ENCODE measurements at regions not wholly inside any gene's neighbourhood (a gene's known extent, or its start where the extent isn't known, plus 50 kb on each side); places are given as distances from the start of the nearest gene placed in this dataset.

GRCh38 chr12:20189767-20190166, 178.6 kb upstream of the PDE3A start:
- no peak for DNase-seq (ENCODE audit: low spot score)

- DNase-seq (ENCODE audit: low spot score): no peak
These were observed 174.2 kb upstream of the PDE3A start for GRCh38 chr12:20194171-20194570.

GRCh38 chr12:20196767-20197166, 171.6 kb upstream of the PDE3A start:
- no peak for DNase-seq (ENCODE audit: low spot score)

GRCh38 chr12:20197411-20197810, 170.9 kb upstream of the PDE3A start:
- no peak for DNase-seq (ENCODE audit: low spot score)

- no peak for DNase-seq (ENCODE audit: low spot score)
These were observed 168.6 kb upstream of the PDE3A start for GRCh38 chr12:20199780-20200179.

- DNase-seq (ENCODE audit: low spot score): no peak
These were observed 166.6 kb upstream of the PDE3A start for GRCh38 chr12:20201733-20202132.

- no peak for DNase-seq (ENCODE audit: low spot score)
These were observed 162.5 kb upstream of the PDE3A start for GRCh38 chr12:20205854-20206253.

GRCh38 chr12:20206410-20206809, 161.9 kb upstream of the PDE3A start:
- no peak for DNase-seq (ENCODE audit: low spot score)

- no peak for DNase-seq (ENCODE audit: low spot score)
These were observed 157.6 kb upstream of the PDE3A start for GRCh38 chr12:20210621-20211215.

- DNase-seq (ENCODE audit: low spot score): no peak
These were observed 156.8 kb upstream of the PDE3A start for GRCh38 chr12:20211541-20211940.

GRCh38 chr12:20211981-20212421, 156.3 kb upstream of the PDE3A start:
- DNase-seq (ENCODE audit: low spot score): no peak

- no peak for DNase-seq (ENCODE audit: low spot score)
These were observed 155.4 kb upstream of the PDE3A start for GRCh38 chr12:20212658-20213555.

- no peak for DNase-seq (ENCODE audit: low spot score)
These were observed 154.4 kb upstream of the PDE3A start for GRCh38 chr12:20213723-20214625.

GRCh38 chr12:20220339-20220738, 148.0 kb upstream of the PDE3A start:
- DNase-seq (ENCODE audit: low spot score): no peak

- DNase-seq (ENCODE audit: low spot score): no peak
These were observed 135.2 kb upstream of the PDE3A start for GRCh38 chr12:20232931-20233675.

- no peak for DNase-seq (ENCODE audit: low spot score)
These were observed 133.9 kb upstream of the PDE3A start for GRCh38 chr12:20234474-20234873.

GRCh38 chr12:20237091-20237490, 131.2 kb upstream of the PDE3A start:
- no peak for DNase-seq (ENCODE audit: low spot score)

GRCh38 chr12:20245491-20245890, 122.8 kb upstream of the PDE3A start:
- DNase-seq (ENCODE audit: low spot score): no peak

- DNase-seq (ENCODE audit: low spot score): no peak
These were observed 119.7 kb upstream of the PDE3A start for GRCh38 chr12:20248646-20249045.

GRCh38 chr12:20250761-20251160, 117.6 kb upstream of the PDE3A start:
- no peak for DNase-seq (ENCODE audit: low spot score)

GRCh38 chr12:20257311-20257710, 111.0 kb upstream of the PDE3A start:
- DNase-seq (ENCODE audit: low spot score): no peak

- DNase-seq (ENCODE audit: low spot score): no peak
These were observed 108.6 kb upstream of the PDE3A start for GRCh38 chr12:20259786-20260185.
